H1 (cell line): ENCODE measurements at regions not wholly inside any gene's neighbourhood (a gene's known extent, or its start where the extent isn't known, plus 50 kb on each side); places are given as distances from the start of the nearest gene placed in this dataset.
A peak's percentile ranks its signal among the peaks of the same experiment; 100 is the strongest.
"Not testable (repeated sequence)": the region's sequence is repeated elsewhere in the genome, so short reads cannot be mapped to it uniquely, and the experiment has no call there.

Experiments
- CTCF ChIA-PET: fragments of 300-600 bp; sonication (Branson Sonifier 250); formaldehyde crosslinking; loops from one replicate; lab custom pipeline; 2021; ENCODE audit not compliant: partially characterized antibody; lab: Charles Lee
- POLR2A ChIA-PET: fragments of 300-600 bp; sonication (Branson Sonifier 250); formaldehyde crosslinking; loops from one replicate; lab custom pipeline; 2021; ENCODE audit warnings: inconsistent platforms; ENCODE audit not compliant: partially characterized antibody; lab: Charles Lee
- DNase-seq, 2 experiments: peaks; one replicate each; pipeline versions ENCODE4 v3.0.0 to v3.0.0-alpha.2; 2010 to 2022; ENCODE audit warnings: low spot score in 2 of 2, low read depth in 1 of 2, mixed read lengths in 1 of 2
- FAIRE-seq: peaks from 2 replicates; lab custom pipeline; 2011; peaks lifted over from hg19 to GRCh38; lab: Jason Lieb, UNC
- H2AFZ ChIP-seq: 2 replicates; pipeline ENCODE4 v1.8.1; 2012; ENCODE audit warnings: low read length, inconsistent platforms
- H2AK5ac ChIP-seq: 2 replicates; pipeline ENCODE4 v1.6.1; 2013; ENCODE audit warnings: low read depth, low read length
- H2BK120ac ChIP-seq: replicated peaks from 2 replicates; pipeline ENCODE3; 2013; ENCODE audit warnings: low read depth, low read length, inconsistent platforms
- H2BK12ac ChIP-seq: 2 replicates; pipeline ENCODE4 v1.6.1; 2013; ENCODE audit warnings: low read depth, low read length
- H2BK15ac ChIP-seq: 2 replicates; pipeline ENCODE4 v1.6.1; 2013; ENCODE audit warnings: low read length
- H2BK20ac ChIP-seq: 2 replicates; pipeline ENCODE4 v1.6.1; 2013; ENCODE audit warnings: low read length
- H2BK5ac ChIP-seq: 2 replicates; pipeline ENCODE4 v1.6.1; 2013; ENCODE audit warnings: low read depth, low read length
- H3K14ac ChIP-seq: 2 replicates; pipeline ENCODE4 v1.6.1; 2013; ENCODE audit warnings: inconsistent platforms; ENCODE audit not compliant: insufficient read length
- H3K18ac ChIP-seq: 2 replicates; pipeline ENCODE4 v1.6.1; 2013; ENCODE audit warnings: low read length; ENCODE audit errors: extremely low read depth
- H3K23ac ChIP-seq: 2 replicates; pipeline ENCODE4 v1.6.1; 2013; ENCODE audit warnings: inconsistent platforms; ENCODE audit not compliant: insufficient read length
- H3K23me2 ChIP-seq: 2 replicates; pipeline ENCODE4 v1.6.1; 2013; ENCODE audit warnings: low read depth, low read length
- H3K27ac ChIP-seq: 2 replicates; pipeline ENCODE4 v1.6.1; 2011; ENCODE audit warnings: low read depth, low read length, inconsistent platforms
- H3K27me3 ChIP-seq, 4 experiments: replicated peaks in 1 of 4; 1 replicate in 1 of 4; 2 replicates in 3 of 4; pipeline versions ENCODE4 v1.6.1 to v1.8.1; 2011 to 2013; ENCODE audit warnings: low read length in 3 of 4, mild to moderate bottlenecking in 3 of 4, inconsistent platforms in 2 of 4, mixed read lengths in 2 of 4, moderate library complexity in 1 of 4; ENCODE audit not compliant: control insufficient read depth in 3 of 4, insufficient read depth in 3 of 4; ENCODE audit errors: extremely low read depth in 1 of 4
- H3K36me3 ChIP-seq, 4 experiments: 2 replicates each; pipeline versions ENCODE4 v1.6.1 to v1.8.1; 2011 to 2013; ENCODE audit warnings: mild to moderate bottlenecking in 4 of 4, low read length in 3 of 4, moderate library complexity in 2 of 4, control low read depth in 1 of 4, inconsistent platforms in 1 of 4; ENCODE audit not compliant: insufficient read depth in 4 of 4, control insufficient read depth in 2 of 4
- H3K4ac ChIP-seq: replicated peaks from 2 replicates; pipeline ENCODE3; 2013; ENCODE audit warnings: low read length, low read depth, mixed read lengths, inconsistent platforms; ENCODE audit not compliant: insufficient read length
- H3K4me1 ChIP-seq, 4 experiments: replicated peaks in 1 of 4; 1 replicate in 1 of 4; 2 replicates in 3 of 4; pipeline versions ENCODE4 v1.6.1 to v1.8.1; 2011 to 2013; ENCODE audit warnings: low read length in 3 of 4, inconsistent platforms in 2 of 4, mixed read lengths in 1 of 4; ENCODE audit not compliant: insufficient read depth in 4 of 4, control insufficient read depth in 3 of 4
- H3K4me2 ChIP-seq, 2 experiments: 2 replicates each; pipeline versions ENCODE4 v1.6.1 to v1.8.1; 2011 to 2013; ENCODE audit warnings: low read depth in 2 of 2, low read length in 2 of 2, control low read depth in 1 of 2, inconsistent platforms in 1 of 2, mild to moderate bottlenecking in 1 of 2; ENCODE audit not compliant: insufficient read depth in 1 of 2
- H3K4me3 ChIP-seq, 4 experiments: fragments of 200-600, 300-600 bp in 1 of 4; sonication (generic), shearing (Covaris generic), sonication (Bioruptor Twin) in 1 of 4; 2 replicates each; pipeline versions ENCODE4 v1.5.1 to v1.8.1; 2011 to 2016; ENCODE audit warnings: low read length in 4 of 4, low read depth in 3 of 4, control low read depth in 2 of 4, inconsistent platforms in 2 of 4, mild to moderate bottlenecking in 2 of 4, mixed read lengths in 1 of 4, moderate library complexity in 1 of 4; ENCODE audit not compliant: insufficient read depth in 2 of 4; ENCODE audit errors: extremely low read depth in 1 of 4
- H3K56ac ChIP-seq: replicated peaks from 2 replicates; pipeline ENCODE3; 2013; ENCODE audit warnings: low read depth, mild to moderate bottlenecking, mixed read lengths, low read length, inconsistent platforms; ENCODE audit not compliant: insufficient read length
- H3K79me1 ChIP-seq: 2 replicates; pipeline ENCODE4 v1.6.1; 2013; ENCODE audit warnings: low read depth, low read length, control low read depth
- H3K79me2 ChIP-seq, 2 experiments: 2 replicates each; pipeline versions ENCODE4 v1.6.1 to v1.8.1; 2012 to 2013; ENCODE audit warnings: low read length in 2 of 2, mild to moderate bottlenecking in 2 of 2, inconsistent platforms in 1 of 2; ENCODE audit not compliant: insufficient read depth in 2 of 2, control insufficient read depth in 1 of 2
- H3K9ac ChIP-seq, 4 experiments: replicated peaks in 1 of 4; 1 replicate in 1 of 4; 2 replicates in 3 of 4; pipeline versions ENCODE4 v1.6.1 to v1.8.1; 2011 to 2013; ENCODE audit warnings: low read depth in 3 of 4, low read length in 3 of 4, control low read depth in 2 of 4, mild to moderate bottlenecking in 2 of 4, moderate library complexity in 2 of 4, inconsistent platforms in 1 of 4; ENCODE audit errors: extremely low read depth in 1 of 4
- H3K9me3 ChIP-seq, 2 experiments: 2 replicates each; pipeline versions ENCODE4 v1.6.1 to v1.8.1; 2012 to 2013; ENCODE audit warnings: mild to moderate bottlenecking in 2 of 2, moderate library complexity in 2 of 2, control low read depth in 1 of 2, inconsistent platforms in 1 of 2, low read depth in 1 of 2, low read length in 1 of 2, mixed read lengths in 1 of 2; ENCODE audit not compliant: insufficient read depth in 2 of 2
- H4K20me1 ChIP-seq, 2 experiments: replicated peaks in 1 of 2; 2 replicates each; pipeline versions ENCODE3 to v1.8.1; 2011 to 2013; ENCODE audit warnings: inconsistent platforms in 2 of 2, low read length in 2 of 2, mild to moderate bottlenecking in 1 of 2; ENCODE audit not compliant: insufficient read depth in 2 of 2, control insufficient read depth in 1 of 2
- H4K5ac ChIP-seq: 2 replicates; pipeline ENCODE4 v1.6.1; 2013; ENCODE audit warnings: low read length, low read depth, mixed read lengths, inconsistent platforms; ENCODE audit not compliant: insufficient read length
- H4K8ac ChIP-seq: 2 replicates; pipeline ENCODE4 v1.8.0; 2013; ENCODE audit warnings: mild to moderate bottlenecking, moderate library complexity, low read length, inconsistent platforms; ENCODE audit not compliant: insufficient read depth; ENCODE audit errors: extremely low read depth
- H4K91ac ChIP-seq: replicated peaks from 2 replicates; pipeline ENCODE3; 2013; ENCODE audit warnings: low read length, mixed read lengths, inconsistent platforms; ENCODE audit not compliant: insufficient read length
- MAFK ChIP-seq: IDR thresholded peaks from 2 replicates; pipeline ENCODE4 v1.6.1; 2012; ENCODE audit warnings: low read depth, mild to moderate bottlenecking, improper control_type of control experiment, low read length
- WGBS, 2 experiments: shearing (Covaris generic) in 1 of 2; methylation state at CpG; one replicate each; pipeline versions ENCODE4 v1.1.6 to v1.1.7; 2013 to 2015; ENCODE audit warnings: low lambda C conversion rate in 2 of 2, mixed read lengths in 2 of 2, inconsistent platforms in 1 of 2, low coverage in 1 of 2, missing lambda C conversion rate in 1 of 2; ENCODE audit not compliant: insufficient replicate concordance in 2 of 2, insufficient coverage in 1 of 2, insufficient read length in 1 of 2; ENCODE audit errors: extremely low coverage in 1 of 2, missing lambda C conversion rate in 1 of 2; 5-methylcytosine and 5-hydroxymethylcytosine counted together

DNA sequence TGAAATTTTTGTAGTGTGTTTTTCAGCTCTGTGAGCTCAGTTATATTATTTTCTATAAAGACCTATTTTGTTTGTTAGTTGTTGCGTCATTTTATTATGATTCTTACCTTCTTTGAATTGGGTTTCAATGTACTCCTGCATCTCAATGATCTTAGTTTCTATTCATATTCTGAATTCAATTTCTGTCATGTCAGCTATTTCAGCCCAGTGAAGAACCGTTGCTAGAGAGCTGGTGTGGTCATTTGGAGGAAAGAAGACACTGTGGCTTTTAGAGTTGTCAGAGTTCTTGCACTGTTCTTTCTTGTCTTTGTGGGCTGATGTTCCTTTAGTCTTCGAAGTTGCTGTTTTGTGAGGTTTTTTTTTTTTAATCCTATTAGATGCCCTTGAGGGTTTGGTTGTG lies 701.0 kb downstream of the PCDH11X start:
- CTCF ChIA-PET, H2AK5ac ChIP-seq, H4K91ac ChIP-seq, H3K23me2 ChIP-seq, DNase-seq, H3K4me3 ChIP-seq, H3K18ac ChIP-seq, H3K9me3 ChIP-seq, H2BK15ac ChIP-seq, H2BK5ac ChIP-seq, H2BK120ac ChIP-seq, H2BK20ac ChIP-seq, H2BK12ac ChIP-seq, H3K27me3 ChIP-seq, H4K5ac ChIP-seq, H3K4me1 ChIP-seq, H3K79me1 ChIP-seq, H3K27ac ChIP-seq, H3K79me2 ChIP-seq, FAIRE-seq, H4K20me1 ChIP-seq, H2AFZ ChIP-seq, H3K36me3 ChIP-seq, H3K56ac ChIP-seq, POLR2A ChIA-PET, H3K4ac ChIP-seq, H3K9ac ChIP-seq, H3K4me2 ChIP-seq, H4K8ac ChIP-seq, H3K23ac ChIP-seq, H3K14ac ChIP-seq: not testable (repeated sequence)
- 86% methylated on average over 3 of the region's 3 CpGs; no CpG with 5 or more reads in 1 of the 2 experiments for WGBS, 2 experiments
- peak; percentile 5; the same call in 1 of the 2 replicates for TF ChIP-seq MAFK

DNA sequence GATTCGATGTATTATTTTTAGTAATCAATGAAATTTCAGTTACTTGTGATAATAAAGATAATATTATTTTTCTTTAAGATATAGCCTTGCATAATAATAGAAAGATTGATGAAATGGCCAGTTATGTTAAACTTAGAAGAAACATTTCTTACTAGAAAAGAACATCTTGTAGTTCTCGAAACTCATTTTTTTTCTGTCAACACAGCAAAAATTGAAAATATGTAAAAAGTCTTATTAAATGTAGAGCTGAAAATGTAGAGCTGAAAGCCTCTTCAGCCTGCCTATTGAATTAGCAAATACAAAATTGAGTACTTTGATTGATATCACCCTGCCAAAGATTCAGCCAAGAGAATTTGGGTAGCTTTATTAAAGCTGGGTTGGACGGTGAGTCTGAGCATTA lies 706.3 kb downstream of the PCDH11X start:
- H3K18ac ChIP-seq, H4K8ac ChIP-seq, H3K79me2 ChIP-seq, CTCF ChIA-PET, H4K20me1 ChIP-seq, H2BK20ac ChIP-seq, POLR2A ChIA-PET, H2BK12ac ChIP-seq, H3K27ac ChIP-seq, H3K4me2 ChIP-seq, H3K9me3 ChIP-seq, H2BK15ac ChIP-seq, H3K56ac ChIP-seq, FAIRE-seq, H3K4ac ChIP-seq, H3K23me2 ChIP-seq, H3K14ac ChIP-seq, H2BK5ac ChIP-seq, H4K5ac ChIP-seq, H4K91ac ChIP-seq, H3K9ac ChIP-seq, H3K36me3 ChIP-seq, H3K4me3 ChIP-seq, H3K79me1 ChIP-seq, H3K4me1 ChIP-seq, H2BK120ac ChIP-seq, DNase-seq, H2AFZ ChIP-seq, H3K23ac ChIP-seq, H3K27me3 ChIP-seq, H2AK5ac ChIP-seq: not testable (repeated sequence)
- WGBS, 2 experiments = 96% methylated on average over 2 of the region's 3 CpGs; no CpG with 5 or more reads in 1 of the 2 experiments
